NCI-H146 (cell line): ENCODE measurements at regions not wholly inside any gene's neighbourhood (a gene's known extent, or its start where the extent isn't known, plus 50 kb on each side); places are given as distances from the start of the nearest gene placed in this dataset.

Source experiments
- DNase-seq: peaks from one replicate; lab custom pipeline; 2025; lab: John Stamatoyannopoulos, UW

GRCh38 chr4:164501074-164501473, 252.9 kb upstream of the SMIM31 start:
- DNase-seq, result no peak

GRCh38 chr4:164503874-164504273, 250.1 kb upstream of the SMIM31 start:
- no peak for DNase-seq

GRCh38 chr4:164508097-164508496, 245.8 kb upstream of the SMIM31 start:
- no peak for DNase-seq

- no peak for DNase-seq
These were observed 245.2 kb upstream of the SMIM31 start for GRCh38 chr4:164508771-164509170.

- DNase-seq, result no peak
These were observed 244.0 kb upstream of the SMIM31 start for GRCh38 chr4:164509951-164510350.

GRCh38 chr4:164512124-164512523, 241.8 kb upstream of the SMIM31 start:
- no peak for DNase-seq

- DNase-seq, result no peak
These were observed 239.2 kb upstream of the SMIM31 start for GRCh38 chr4:164514765-164515164.

GRCh38 chr4:164524789-164525188, 229.1 kb upstream of the SMIM31 start:
- no peak for DNase-seq

- no peak for DNase-seq
These were observed 226.9 kb upstream of the SMIM31 start for GRCh38 chr4:164526933-164527583.

GRCh38 chr4:164529058-164529457, 224.9 kb upstream of the SMIM31 start:
- DNase-seq, result no peak

GRCh38 chr4:164529486-164529885, 224.4 kb upstream of the SMIM31 start:
- no peak for DNase-seq

- DNase-seq, result no peak
These were observed 222.6 kb upstream of the SMIM31 start for GRCh38 chr4:164531336-164531735.

- no peak for DNase-seq
These were observed 217.1 kb upstream of the SMIM31 start for GRCh38 chr4:164536814-164537213.

GRCh38 chr4:164538097-164538496, 215.8 kb upstream of the SMIM31 start:
- DNase-seq, result no peak

GRCh38 chr4:164540987-164541386, 212.9 kb upstream of the SMIM31 start:
- no peak for DNase-seq

GRCh38 chr4:164542431-164542830, 211.5 kb upstream of the SMIM31 start:
- no peak for DNase-seq

GRCh38 chr4:164550989-164551712, 202.8 kb upstream of the SMIM31 start:
- no peak for DNase-seq

- DNase-seq, result no peak
These were observed 202.3 kb upstream of the SMIM31 start for GRCh38 chr4:164551713-164552040.

GRCh38 chr4:164571593-164572390, 182.1 kb upstream of the SMIM31 start:
- no peak for DNase-seq

GRCh38 chr4:164572877-164573279, 181.1 kb upstream of the SMIM31 start:
- DNase-seq, result no peak

- DNase-seq, result no peak
These were observed 178.1 kb upstream of the SMIM31 start for GRCh38 chr4:164575861-164576260.

GRCh38 chr4:164579270-164579942, 174.5 kb upstream of the SMIM31 start:
- DNase-seq, result no peak

- no peak for DNase-seq
These were observed 162.3 kb upstream of the SMIM31 start for GRCh38 chr4:164591666-164592065.
